Chondrocyte (in vitro differentiated cells): ENCODE measurements at regions not wholly inside any gene's neighbourhood (a gene's known extent, or its start where the extent isn't known, plus 50 kb on each side); places are given as distances from the start of the nearest gene placed in this dataset.

ENCODE experiments used
- DNase-seq: peaks from one replicate; pipeline ENCODE4 v3.0.0; 2021; ENCODE audit warnings: mixed read lengths, low spot score
- H3K27ac Mint-ChIP-seq: one replicate; pipeline ENCODE4 v1.8.0; 2021; ENCODE audit warnings: mild to moderate bottlenecking, moderate library complexity, mixed read lengths; ENCODE audit not compliant: unreplicated experiment
- H3K27me3 Mint-ChIP-seq: 2 replicates; pipeline ENCODE4 v1.8.0; 2021; ENCODE audit warnings: low read depth, mixed read lengths
- H3K36me3 Mint-ChIP-seq: 2 replicates; pipeline ENCODE4 v1.8.0; 2021; ENCODE audit warnings: low read depth, mixed read lengths
- H3K4me1 Mint-ChIP-seq: 2 replicates; pipeline ENCODE4 v1.8.0; 2021; ENCODE audit warnings: low read depth, mild to moderate bottlenecking, mixed read lengths
- H3K4me3 Mint-ChIP-seq: one replicate; pipeline ENCODE4 v1.8.0; 2021; ENCODE audit warnings: mild to moderate bottlenecking, moderate library complexity, mixed read lengths; ENCODE audit not compliant: unreplicated experiment
- H3K9me3 Mint-ChIP-seq: 2 replicates; pipeline ENCODE4 v1.8.0; 2021; ENCODE audit warnings: low read depth, mixed read lengths
- TF ChIP-seq, protein P1 (sequence below): fragments of 200-600 bp; sonication (generic); IDR thresholded peaks from 2 replicates; pipeline ENCODE4 v1.5.0; 2021; ENCODE audit warnings: antibody characterized with exemption, mild to moderate bottlenecking, moderate library complexity

GRCh38 chr1:201709564-201710295, 119.2 kb upstream of the IPO9 start:
- Mint-ChIP-seq H3K27me3 (no peaks in the 10 kb centered on the region), H3K9me3 (no peaks in the 10 kb centered on the region), H3K36me3 (no peaks in the 10 kb centered on the region), H3K4me3 (no peak overlapping the region), H3K4me1 (peaks cover 85% of the 10 kb centered on the region), H3K27ac (peak overlapping the region; percentile 99)
- DNase-seq, result peak; percentile 92
- TF ChIP-seq, protein P1, sequence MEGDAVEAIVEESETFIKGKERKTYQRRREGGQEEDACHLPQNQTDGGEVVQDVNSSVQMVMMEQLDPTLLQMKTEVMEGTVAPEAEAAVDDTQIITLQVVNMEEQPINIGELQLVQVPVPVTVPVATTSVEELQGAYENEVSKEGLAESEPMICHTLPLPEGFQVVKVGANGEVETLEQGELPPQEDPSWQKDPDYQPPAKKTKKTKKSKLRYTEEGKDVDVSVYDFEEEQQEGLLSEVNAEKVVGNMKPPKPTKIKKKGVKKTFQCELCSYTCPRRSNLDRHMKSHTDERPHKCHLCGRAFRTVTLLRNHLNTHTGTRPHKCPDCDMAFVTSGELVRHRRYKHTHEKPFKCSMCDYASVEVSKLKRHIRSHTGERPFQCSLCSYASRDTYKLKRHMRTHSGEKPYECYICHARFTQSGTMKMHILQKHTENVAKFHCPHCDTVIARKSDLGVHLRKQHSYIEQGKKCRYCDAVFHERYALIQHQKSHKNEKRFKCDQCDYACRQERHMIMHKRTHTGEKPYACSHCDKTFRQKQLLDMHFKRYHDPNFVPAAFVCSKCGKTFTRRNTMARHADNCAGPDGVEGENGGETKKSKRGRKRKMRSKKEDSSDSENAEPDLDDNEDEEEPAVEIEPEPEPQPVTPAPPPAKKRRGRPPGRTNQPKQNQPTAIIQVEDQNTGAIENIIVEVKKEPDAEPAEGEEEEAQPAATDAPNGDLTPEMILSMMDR, result peak; percentile 99

DNA sequence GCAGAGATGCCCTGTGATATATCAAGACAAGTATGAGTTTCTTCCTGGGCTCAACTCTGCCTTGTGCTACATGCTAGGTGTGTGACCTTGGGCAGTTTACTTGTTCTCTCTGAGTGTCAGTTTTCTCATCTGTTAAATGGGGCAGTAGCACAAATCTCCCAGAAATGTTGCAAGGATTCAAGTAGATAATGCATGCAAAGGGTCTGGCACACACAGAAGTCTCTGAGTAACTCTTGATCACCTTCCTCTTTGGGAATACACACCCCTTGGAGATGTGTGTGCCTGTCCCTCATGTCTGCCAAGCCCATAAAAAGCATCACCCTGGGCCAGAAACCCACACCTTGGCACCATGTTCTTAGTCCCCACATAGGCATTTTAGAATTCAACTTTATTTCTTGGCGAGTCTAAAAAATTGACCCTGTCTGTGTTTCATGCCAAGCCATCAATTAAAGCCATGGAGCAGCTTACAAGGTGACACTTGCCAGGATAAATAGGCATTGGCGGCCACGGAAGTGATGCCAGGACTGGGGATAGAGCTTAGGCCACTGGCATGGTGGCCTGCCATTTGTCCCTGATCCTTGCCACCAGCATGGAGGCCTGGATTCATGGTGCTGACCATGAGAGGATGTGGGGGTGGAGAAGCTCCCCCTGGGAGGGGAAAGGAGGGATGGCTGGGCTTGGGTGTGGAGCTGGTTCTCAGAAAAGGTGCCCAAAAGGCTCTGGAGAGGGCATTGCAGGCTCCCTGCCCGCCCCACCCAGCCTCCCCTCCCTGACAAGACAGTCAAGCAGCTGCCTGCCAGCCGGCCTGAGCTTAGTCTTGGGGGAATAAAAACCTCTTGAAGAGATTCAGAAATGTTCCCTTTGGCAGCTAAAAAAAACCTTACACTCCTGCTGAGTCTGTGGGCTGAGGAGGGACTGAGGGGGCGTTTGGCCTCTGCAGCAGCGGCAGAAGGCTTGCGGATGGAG, 118.0 kb upstream of the IPO9 start:
- no peak overlapping the region for H3K4me3 Mint-ChIP-seq
- H3K36me3 Mint-ChIP-seq, result no peaks in the 10 kb centered on the region
- DNase-seq, result peak; percentile 65
- H3K27ac Mint-ChIP-seq, result peak overlapping the region; percentile 99
- H3K9me3 Mint-ChIP-seq, result no peaks in the 10 kb centered on the region
- H3K4me1 Mint-ChIP-seq, result peaks cover 89% of the 10 kb centered on the region
- H3K27me3 Mint-ChIP-seq, result no peaks in the 10 kb centered on the region
- TF ChIP-seq, protein P1, result no peak

GRCh38 chr1:201711811-201712210, 117.1 kb upstream of the IPO9 start:
- TF ChIP-seq, protein P1, result no peak
- Mint-ChIP-seq H3K36me3 (no peaks in the 10 kb centered on the region), H3K27ac (peak overlapping the region; percentile 99), H3K4me3 (no peak overlapping the region), H3K27me3 (no peaks in the 10 kb centered on the region), H3K9me3 (no peaks in the 10 kb centered on the region), H3K4me1 (peaks cover 89% of the 10 kb centered on the region)
- no peak for DNase-seq

GRCh38 chr1:201712387-201713085, 116.4 kb upstream of the IPO9 start:
- TF ChIP-seq, protein P1, result no peak
- Mint-ChIP-seq H3K27me3 (no peaks in the 10 kb centered on the region), H3K9me3 (no peaks in the 10 kb centered on the region), H3K4me3 (no peak overlapping the region), H3K27ac (peak overlapping the region; percentile 99), H3K4me1 (peaks cover 88% of the 10 kb centered on the region), H3K36me3 (peaks cover under 1% of the 10 kb centered on the region)
- peak; percentile 66 for DNase-seq
